ENCODE measurements at regions not wholly inside any gene's neighbourhood (a gene's known extent, or its start where the extent isn't known, plus 50 kb on each side); places are given as distances from the start of the nearest gene placed in this dataset.

- TF ChIP-seq CTCF (optimal IDR thresholded peaks at IDR 0.05 in 1 of 3, IDR thresholded peaks at IDR 0.05 in 1 of 3, conservative IDR thresholded peaks at IDR 0.05 in 1 of 3; ENCODE audit: extremely low read depth in 1 of 3, insufficient read depth in 2 of 3, low read length in 3 of 3) (no peak), EZH2 (IDR thresholded peaks at IDR 0.05; ENCODE audit: low read length) (no peak)
These were observed 177.4 kb downstream of the SPRY1 start for GRCh38 chr4:123573866-123574508.
